ENCODE measurements at regions not wholly inside any gene's neighbourhood (a gene's known extent, or its start where the extent isn't known, plus 50 kb on each side); places are given as distances from the start of the nearest gene placed in this dataset.

GRCh38 chr9:16099732-16100536, 547.1 kb downstream of the CCDC171 start:
- DNase-seq, result no peak

- no peak for DNase-seq
Measured at GRCh38 chr9:16100537-16101091, 547.8 kb downstream of the CCDC171 start.

- no peak for DNase-seq
Measured at GRCh38 chr9:16102154-16102553, 549.3 kb downstream of the CCDC171 start.

- no peak for DNase-seq
Measured at GRCh38 chr9:16103620-16104397, 551.0 kb downstream of the CCDC171 start.

GRCh38 chr9:16105168-16106020, 552.6 kb downstream of the CCDC171 start:
- no peak for DNase-seq

- no peak for DNase-seq
Measured at GRCh38 chr9:16106021-16106571, 553.3 kb downstream of the CCDC171 start.

GRCh38 chr9:16112116-16112515, 559.3 kb downstream of the CCDC171 start:
- DNase-seq, result no peak

GRCh38 chr9:16115994-16116393, 563.2 kb downstream of the CCDC171 start:
- DNase-seq, result no peak

GRCh38 chr9:16118043-16118442, 565.2 kb downstream of the CCDC171 start:
- no peak for DNase-seq

- no peak for DNase-seq
Measured at GRCh38 chr9:16119261-16120230, 566.7 kb downstream of the CCDC171 start.

- no peak for DNase-seq
Measured at GRCh38 chr9:16120231-16120641, 567.4 kb downstream of the CCDC171 start.

- DNase-seq, result no peak
Measured at GRCh38 chr9:16120727-16121126, 567.9 kb downstream of the CCDC171 start.

- DNase-seq, result no peak
Measured at GRCh38 chr9:16121168-16121567, 568.3 kb downstream of the CCDC171 start.

- no peak for DNase-seq
Measured at GRCh38 chr9:16121601-16122286, 568.9 kb downstream of the CCDC171 start.

- DNase-seq, result no peak
Measured at GRCh38 chr9:16125629-16126028, 572.8 kb downstream of the CCDC171 start.

GRCh38 chr9:16126042-16126441, 573.2 kb downstream of the CCDC171 start:
- no peak for DNase-seq

GRCh38 chr9:16128003-16128402, 575.2 kb downstream of the CCDC171 start:
- no peak for DNase-seq

- no peak for DNase-seq
Measured at GRCh38 chr9:16131264-16131663, 578.4 kb downstream of the CCDC171 start.

GRCh38 chr9:16132513-16132912, 579.7 kb downstream of the CCDC171 start:
- no peak for DNase-seq

GRCh38 chr9:16133032-16133431, 580.2 kb downstream of the CCDC171 start:
- no peak for DNase-seq

Measured in CD4-positive, alpha-beta T cell treated with Interleukin-15 for 1 hour (primary cell).